Uterus (tissue), 2 donors: ENCODE measurements at regions not wholly inside any gene's neighbourhood (a gene's known extent, or its start where the extent isn't known, plus 50 kb on each side); places are given as distances from the start of the nearest gene placed in this dataset.

Source experiments
- POLR2A ChIP-seq, 2 donors: fragments of 450-650 bp; IDR thresholded peaks; one replicate each; pipeline ENCODE4 v1.6.1; 2016; ENCODE audit warnings: antibody characterized with exemption in 2 of 2, mild to moderate bottlenecking in 1 of 2, moderate library complexity in 1 of 2
- TF ChIP-seq, protein P1 (sequence below), 4 experiments: fragments of 200-600 bp in 2 of 4; fragments of 450-650 bp in 2 of 4; sonication (generic) in 2 of 4; IDR thresholded peaks; one replicate each; pipeline ENCODE4 v1.5.1; 2016 to 2019; ENCODE audit warnings: antibody characterized with exemption in 4 of 4, mild to moderate bottlenecking in 2 of 4, moderate library complexity in 1 of 4

DNA sequence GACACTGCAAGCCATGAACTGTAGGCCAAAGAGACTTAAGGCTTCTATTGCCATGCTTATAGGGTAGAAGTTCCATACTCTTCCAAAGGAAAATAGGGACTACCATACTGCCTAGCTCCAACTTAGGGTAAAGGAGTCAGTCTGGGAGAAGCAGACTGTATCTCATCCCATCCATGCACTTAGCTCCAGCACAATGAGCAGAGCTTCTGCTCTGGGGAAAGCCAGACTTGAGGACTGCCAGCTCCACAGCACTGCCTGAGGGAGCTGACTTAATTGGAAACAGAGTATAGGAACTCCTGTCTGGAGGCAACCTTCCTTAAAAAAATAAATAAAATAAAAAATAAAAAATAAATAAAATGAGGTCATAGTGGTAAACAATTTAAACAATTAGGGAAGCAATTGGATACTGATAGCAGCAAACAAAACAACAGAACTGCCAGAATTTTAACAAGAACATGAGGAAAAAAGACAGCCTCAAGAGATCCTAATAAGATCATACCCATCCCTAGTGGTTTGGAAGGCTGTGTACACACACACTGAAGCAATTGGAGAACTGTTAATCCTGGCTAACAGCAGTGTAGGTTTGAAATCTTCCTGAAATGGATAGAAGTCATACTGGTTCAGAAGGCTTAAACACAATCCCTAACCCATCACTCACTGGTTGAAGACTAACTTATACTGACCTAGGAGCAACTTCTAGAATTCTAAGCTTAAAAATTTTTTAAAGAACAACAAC, 550.1 kb downstream of the TBC1D4 start:
- no peak for TF ChIP-seq POLR2A (IDR thresholded peaks at IDR 0.05)
- TF ChIP-seq, protein P1, sequence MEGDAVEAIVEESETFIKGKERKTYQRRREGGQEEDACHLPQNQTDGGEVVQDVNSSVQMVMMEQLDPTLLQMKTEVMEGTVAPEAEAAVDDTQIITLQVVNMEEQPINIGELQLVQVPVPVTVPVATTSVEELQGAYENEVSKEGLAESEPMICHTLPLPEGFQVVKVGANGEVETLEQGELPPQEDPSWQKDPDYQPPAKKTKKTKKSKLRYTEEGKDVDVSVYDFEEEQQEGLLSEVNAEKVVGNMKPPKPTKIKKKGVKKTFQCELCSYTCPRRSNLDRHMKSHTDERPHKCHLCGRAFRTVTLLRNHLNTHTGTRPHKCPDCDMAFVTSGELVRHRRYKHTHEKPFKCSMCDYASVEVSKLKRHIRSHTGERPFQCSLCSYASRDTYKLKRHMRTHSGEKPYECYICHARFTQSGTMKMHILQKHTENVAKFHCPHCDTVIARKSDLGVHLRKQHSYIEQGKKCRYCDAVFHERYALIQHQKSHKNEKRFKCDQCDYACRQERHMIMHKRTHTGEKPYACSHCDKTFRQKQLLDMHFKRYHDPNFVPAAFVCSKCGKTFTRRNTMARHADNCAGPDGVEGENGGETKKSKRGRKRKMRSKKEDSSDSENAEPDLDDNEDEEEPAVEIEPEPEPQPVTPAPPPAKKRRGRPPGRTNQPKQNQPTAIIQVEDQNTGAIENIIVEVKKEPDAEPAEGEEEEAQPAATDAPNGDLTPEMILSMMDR (IDR thresholded peaks at IDR 0.05): no peak
